Erythroblast (primary cell): ENCODE measurements at regions not wholly inside any gene's neighbourhood (a gene's known extent, or its start where the extent isn't known, plus 50 kb on each side); places are given as distances from the start of the nearest gene placed in this dataset.

ENCODE experiments used
- GATA1 ChIP-seq: IDR thresholded peaks from 2 replicates; pipeline ENCODE4 v1.6.1; 2011; ENCODE audit warnings: low read depth, mild to moderate bottlenecking, control low read depth, low read length, moderate library complexity
- POLR2A ChIP-seq: IDR thresholded peaks from 2 replicates; pipeline ENCODE4 v1.6.1; 2011; ENCODE audit warnings: mild to moderate bottlenecking, low read length

GRCh38 chr11:23574149-23574548, 713.9 kb upstream of the CCDC179 start:
- TF ChIP-seq POLR2A (no peak), GATA1 (no peak)
